ENCODE measurements at regions not wholly inside any gene's neighbourhood (a gene's known extent, or its start where the extent isn't known, plus 50 kb on each side); places are given as distances from the start of the nearest gene placed in this dataset.
A peak's percentile ranks its signal among the peaks of the same experiment; 100 is the strongest.

GRCh38 chr21:24561291-24561690 lies 1046.0 kb downstream of the MRPL39 start:
- whole genome bisulfite sequencing, 2 donors: 73 to 82% methylated on average over 5 of the region's 5 CpGs
- FAIRE-seq (no peak), ATAC-seq (no peak), DNase-seq (no peak)
- intact Hi-C loops (cut with DNase I): no loop called here
- Histone ChIP-seq H3K36me3 (no peaks in the 10 kb centered on the region), H3K9me3 (no peaks in the 10 kb centered on the region), H3K4me3 (no peak overlapping the region), H3K27ac (no peak overlapping the region), H3K27me3 (no peaks in the 10 kb centered on the region), H3K4me1 (no peaks in the 10 kb centered on the region)
- TF ChIP-seq, protein P1, sequence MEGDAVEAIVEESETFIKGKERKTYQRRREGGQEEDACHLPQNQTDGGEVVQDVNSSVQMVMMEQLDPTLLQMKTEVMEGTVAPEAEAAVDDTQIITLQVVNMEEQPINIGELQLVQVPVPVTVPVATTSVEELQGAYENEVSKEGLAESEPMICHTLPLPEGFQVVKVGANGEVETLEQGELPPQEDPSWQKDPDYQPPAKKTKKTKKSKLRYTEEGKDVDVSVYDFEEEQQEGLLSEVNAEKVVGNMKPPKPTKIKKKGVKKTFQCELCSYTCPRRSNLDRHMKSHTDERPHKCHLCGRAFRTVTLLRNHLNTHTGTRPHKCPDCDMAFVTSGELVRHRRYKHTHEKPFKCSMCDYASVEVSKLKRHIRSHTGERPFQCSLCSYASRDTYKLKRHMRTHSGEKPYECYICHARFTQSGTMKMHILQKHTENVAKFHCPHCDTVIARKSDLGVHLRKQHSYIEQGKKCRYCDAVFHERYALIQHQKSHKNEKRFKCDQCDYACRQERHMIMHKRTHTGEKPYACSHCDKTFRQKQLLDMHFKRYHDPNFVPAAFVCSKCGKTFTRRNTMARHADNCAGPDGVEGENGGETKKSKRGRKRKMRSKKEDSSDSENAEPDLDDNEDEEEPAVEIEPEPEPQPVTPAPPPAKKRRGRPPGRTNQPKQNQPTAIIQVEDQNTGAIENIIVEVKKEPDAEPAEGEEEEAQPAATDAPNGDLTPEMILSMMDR (IDR thresholded peaks at IDR 0.05): no peak

GRCh38 chr21:24552491-24552890 lies 1054.8 kb downstream of the MRPL39 start:
- FAIRE-seq (no peak), DNase-seq (no peak), ATAC-seq (no peak)
- Histone ChIP-seq H3K4me1 (no peaks in the 10 kb centered on the region), H3K27me3 (no peaks in the 10 kb centered on the region), H3K9me3 (no peaks in the 10 kb centered on the region), H3K4me3 (no peak overlapping the region), H3K36me3 (no peaks in the 10 kb centered on the region), H3K27ac (no peak overlapping the region)
- TF ChIP-seq, protein P1 (IDR thresholded peaks at IDR 0.05): no peak
- 52 to 57% methylated on average over 3 of the region's 3 CpGs for WGBS, 2 donors
- intact Hi-C loops (cut with DNase I): no loop called here

DNA sequence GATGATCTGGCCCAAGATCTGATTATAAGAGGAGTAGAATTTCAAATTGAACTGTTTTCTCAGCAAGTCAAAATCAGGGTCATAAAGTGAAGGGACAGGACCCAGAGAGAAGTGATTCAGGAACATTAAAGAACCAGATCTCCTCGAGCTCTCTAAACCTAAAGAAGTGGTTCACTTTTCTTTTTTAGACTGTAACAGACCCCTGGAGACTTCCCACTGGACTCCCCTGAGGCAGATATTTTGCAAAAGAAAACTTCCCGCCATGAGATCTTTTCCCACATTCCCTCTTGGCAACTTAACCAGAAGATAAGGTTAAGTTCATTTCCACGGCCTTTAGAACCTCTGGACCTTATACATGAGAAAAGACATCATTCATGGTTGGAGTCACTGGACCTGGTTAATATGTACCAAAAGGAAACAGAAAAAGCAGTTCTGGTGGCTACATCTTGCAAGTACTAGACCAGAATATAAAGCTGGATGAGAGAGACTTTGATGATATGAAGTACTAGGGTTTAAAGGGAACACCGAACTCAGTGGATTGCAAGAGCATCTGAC lies 1061.4 kb downstream of the MRPL39 start:
- Histone ChIP-seq H3K36me3 (no peaks in the 10 kb centered on the region), H3K27ac (no peak overlapping the region), H3K27me3 (no peaks in the 10 kb centered on the region), H3K4me1 (no peaks in the 10 kb centered on the region), H3K4me3 (no peak overlapping the region), H3K9me3 (no peaks in the 10 kb centered on the region)
- intact Hi-C loops (cut with DNase I): no loop called here
- TF ChIP-seq, protein P1 (IDR thresholded peaks at IDR 0.05): no peak
- ATAC-seq (no peak), DNase-seq (no peak), FAIRE-seq (no peak)
- WGBS, 2 donors: 30 to 40% methylated on average over 4 of the region's 4 CpGs

DNA sequence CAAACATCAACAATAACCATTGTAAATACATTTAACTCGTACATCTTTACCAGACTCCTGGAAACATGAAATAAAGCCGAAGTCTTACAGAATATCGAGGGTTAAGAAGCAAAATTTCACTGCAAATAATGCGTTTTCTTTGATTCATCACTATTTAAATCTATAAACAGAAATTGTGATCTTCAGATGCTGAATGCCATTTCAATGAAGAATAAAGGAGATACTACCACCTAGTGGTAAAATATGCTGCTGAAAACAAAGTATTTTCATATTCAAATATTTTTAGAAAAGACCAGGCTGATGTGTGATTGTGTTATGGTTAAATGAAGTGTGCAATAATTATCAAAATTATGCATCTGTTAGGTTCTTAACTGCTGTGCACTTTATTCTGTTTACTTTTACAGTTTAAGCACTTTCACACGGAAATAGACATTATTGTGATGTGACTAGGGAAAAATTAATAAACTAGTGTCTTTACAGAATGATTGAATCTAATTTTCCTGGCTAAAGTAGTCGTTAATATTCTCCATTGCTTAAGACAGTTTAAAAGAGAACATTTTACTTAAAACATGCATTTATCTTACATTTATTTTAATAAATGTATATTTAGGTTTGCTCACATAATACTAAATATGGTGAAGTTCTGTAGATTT lies 1093.1 kb downstream of the MRPL39 start:
- TF ChIP-seq, protein P1 (IDR thresholded peaks at IDR 0.05): peak in 2 of 4 donors; percentile 33 to 37
- no peak for ATAC-seq
- FAIRE-seq: no peak
- intact Hi-C loops (cut with DNase I): no loop called here
- DNase-seq: no peak
- 13 to 16% methylated on average over 6 of the region's 6 CpGs for WGBS, 2 donors
- H3K4me1 ChIP-seq: no peaks in the 10 kb centered on the region
- no peaks in the 10 kb centered on the region for H3K9me3 ChIP-seq
- no peak overlapping the region for H3K27ac ChIP-seq
- no peaks in the 10 kb centered on the region for H3K36me3 ChIP-seq
- peaks cover 0 to 7% (median 5%) of the 10 kb centered on the region in 4 donors for H3K27me3 ChIP-seq
- H3K4me3 ChIP-seq: no peak overlapping the region

DNA sequence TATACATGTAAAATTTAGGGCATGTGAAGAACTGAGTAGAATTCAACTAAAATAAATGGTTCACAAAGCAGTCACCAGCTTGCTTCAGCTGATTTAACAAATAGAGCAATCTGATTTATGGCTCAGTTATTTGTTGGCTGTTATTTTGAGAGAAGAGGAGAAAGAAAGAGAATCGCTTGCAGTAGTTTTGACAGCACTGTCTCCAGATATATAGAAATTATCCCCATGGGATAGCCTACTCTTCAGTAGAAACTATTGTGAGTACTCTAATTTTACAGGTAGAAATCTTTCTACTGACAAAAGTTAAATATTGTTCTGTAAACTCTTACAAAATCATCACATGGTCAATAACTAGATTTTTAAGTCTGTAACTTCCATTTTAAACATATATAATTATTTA lies 1098.2 kb downstream of the MRPL39 start:
- H3K27me3 ChIP-seq: peaks cover 0 to 7% (median 0%) of the 10 kb centered on the region in 4 donors
- H3K9me3 ChIP-seq: no peaks in the 10 kb centered on the region
- DNase-seq (no peak), FAIRE-seq (no peak), ATAC-seq (no peak)
- no peaks in the 10 kb centered on the region for H3K4me1 ChIP-seq
- 79 to 85% methylated on average over 1 of the region's 1 CpG for WGBS, 2 donors
- no peaks in the 10 kb centered on the region for H3K36me3 ChIP-seq
- no peak overlapping the region for H3K27ac ChIP-seq
- H3K4me3 ChIP-seq: no peak overlapping the region
- TF ChIP-seq, protein P1 (IDR thresholded peaks at IDR 0.05): no peak
- intact Hi-C loops (cut with DNase I): loop anchor here in 1 of 3 donors (10.0 kb wide), 1 partner anchor 64 kb away; no protein-coding TSS in a partner anchor

All from pancreas (tissue), 10 donors.